HG03442 (cell line): ENCODE measurements at regions not wholly inside any gene's neighbourhood (a gene's known extent, or its start where the extent isn't known, plus 50 kb on each side); places are given as distances from the start of the nearest gene placed in this dataset.
"Not testable (repeated sequence)": the region's sequence is repeated elsewhere in the genome, so short reads cannot be mapped to it uniquely, and the experiment has no call there.

Source experiments
- ATAC-seq: cut with Tn5 transposase; IDR thresholded peaks from one replicate; pipeline ENCODE4 v1.9.1; 2021; ENCODE audit warnings: mild to moderate bottlenecking, moderate library complexity; ENCODE audit not compliant: unreplicated experiment

DNA sequence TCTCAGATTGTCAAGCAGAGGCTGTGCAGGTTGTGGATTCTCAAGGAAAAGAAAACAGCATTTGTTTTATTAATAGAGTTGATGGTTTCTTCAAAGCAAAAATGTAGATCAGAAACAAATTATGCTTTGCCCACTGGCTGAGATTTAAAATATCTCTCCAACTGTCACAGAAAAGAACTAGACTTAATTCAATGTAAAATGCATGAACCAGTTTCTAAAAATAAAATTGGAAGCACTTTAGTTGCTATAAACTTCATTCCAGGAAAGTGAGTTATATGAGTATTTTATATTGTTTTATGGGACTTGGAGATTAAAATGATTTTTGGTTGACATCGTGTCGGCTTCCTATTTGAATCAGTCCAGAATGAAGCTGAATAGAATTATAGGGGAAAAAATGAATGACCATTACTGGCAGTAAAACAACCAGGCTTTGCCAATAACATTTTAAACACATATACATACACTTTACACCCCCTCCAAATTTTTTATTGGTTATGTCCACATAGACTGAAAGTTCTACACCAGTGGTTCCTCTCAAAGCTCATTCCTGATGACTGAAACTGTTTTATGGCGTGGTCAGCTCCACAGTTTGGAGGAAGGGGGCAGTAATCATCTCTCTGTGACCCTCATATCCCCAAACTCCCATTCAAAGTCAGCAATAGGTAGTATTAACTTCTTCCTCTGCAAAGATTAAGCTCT, 55.5 kb upstream of the DAAM1 start:
- ATAC-seq, result no peak

DNA sequence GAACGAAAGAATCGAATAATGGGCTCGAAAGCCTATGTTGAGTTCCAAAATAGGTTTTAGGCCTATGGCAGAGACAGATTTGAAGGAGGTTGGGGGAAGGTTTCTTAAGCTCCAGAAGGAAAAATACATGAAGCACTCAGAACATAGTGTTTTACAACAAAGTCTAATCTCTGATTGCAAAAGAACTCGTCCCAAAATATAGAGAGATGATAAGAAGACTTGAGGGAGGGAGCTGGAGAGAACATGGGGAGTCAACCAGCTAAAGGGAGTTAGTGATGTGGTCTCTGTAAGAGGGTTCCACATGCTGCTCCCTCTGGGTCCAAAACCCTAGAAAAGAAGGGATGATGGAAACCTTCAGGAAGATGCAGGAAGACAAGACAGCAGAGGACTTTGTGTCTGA, 54.8 kb upstream of the DAAM1 start:
- no peak for ATAC-seq

DNA sequence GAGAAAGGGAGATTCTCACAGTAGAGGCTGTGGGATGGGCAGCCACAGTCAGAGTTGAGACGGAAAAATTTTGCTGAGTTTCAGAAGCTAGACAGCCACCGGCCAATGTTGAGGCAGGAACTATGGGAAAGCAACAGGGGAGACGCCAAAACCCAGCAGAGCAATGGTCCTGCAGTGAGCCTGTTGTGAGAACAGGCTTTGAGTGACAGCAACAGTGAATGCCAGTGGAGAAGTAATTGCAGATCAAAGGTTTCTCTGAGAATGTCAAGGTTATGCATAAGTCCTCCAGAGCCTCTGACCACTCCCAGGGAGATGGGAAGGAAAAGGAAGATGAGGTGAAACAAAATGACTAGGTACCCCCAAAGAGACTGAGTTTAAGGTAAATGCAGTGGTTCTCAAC, 54.2 kb upstream of the DAAM1 start:
- no peak for ATAC-seq

DNA sequence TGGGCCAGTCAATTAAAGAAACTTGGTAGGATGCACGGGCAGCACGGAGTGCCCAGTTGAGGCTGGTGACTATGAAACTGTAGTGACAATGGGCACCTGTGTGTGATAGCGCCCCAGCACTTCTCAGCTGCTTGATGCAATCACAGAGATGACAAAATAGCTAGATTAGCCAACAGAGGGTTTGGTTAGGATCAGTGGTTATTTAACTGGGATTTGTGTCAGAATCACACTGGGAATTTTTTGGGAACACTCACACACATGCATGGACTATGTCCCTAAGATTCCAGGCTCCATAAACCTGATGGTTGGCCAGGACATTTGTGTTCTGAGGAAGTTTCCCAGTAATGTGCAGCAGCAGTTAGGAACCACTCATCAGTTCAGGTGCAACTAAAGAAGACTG, 51.2 kb upstream of the DAAM1 start:
- no peak for ATAC-seq

DNA sequence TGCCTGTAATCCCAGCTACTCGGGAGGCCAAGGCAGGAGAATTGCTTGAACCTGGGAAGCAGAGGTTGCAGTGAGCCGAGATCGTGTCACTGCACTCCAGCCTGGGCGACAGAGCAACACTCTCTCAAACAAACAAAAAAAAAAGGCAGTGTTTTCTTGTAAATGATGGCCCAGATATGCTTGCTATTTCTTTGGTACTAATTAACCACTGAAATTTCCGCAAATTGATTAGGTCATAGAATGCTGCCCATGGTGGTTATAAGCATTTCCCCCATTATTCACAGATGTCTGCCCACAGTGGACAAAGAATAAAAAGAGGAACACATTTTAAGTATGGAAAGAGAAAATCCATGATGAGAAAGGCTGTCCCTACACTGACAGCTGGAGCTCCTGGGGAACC, 49.9 kb upstream of the DAAM1 start:
- ATAC-seq, result not testable (repeated sequence)
